ENCODE measurements at regions not wholly inside any gene's neighbourhood (a gene's known extent, or its start where the extent isn't known, plus 50 kb on each side); places are given as distances from the start of the nearest gene placed in this dataset.

DNA sequence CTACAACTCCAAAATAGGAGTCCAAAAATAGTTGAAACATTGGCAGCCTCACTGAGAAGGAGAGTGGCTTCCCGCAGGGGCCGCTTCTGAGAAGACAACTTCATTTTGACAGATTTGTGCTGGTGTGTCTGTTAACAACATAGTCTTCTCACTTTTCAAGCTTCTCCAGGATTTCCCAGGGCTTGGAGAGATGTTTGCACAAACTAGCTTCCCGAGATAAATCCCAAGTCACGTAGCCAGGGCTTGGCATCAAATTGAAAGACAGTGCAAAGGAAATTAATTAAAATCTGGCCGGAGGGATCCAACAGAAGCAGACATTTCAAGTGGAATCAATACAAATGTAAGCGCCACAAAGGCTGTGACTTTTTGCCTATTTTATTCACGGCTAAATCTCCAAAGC lies 630.2 kb downstream of the DHX35 start:
- TF ChIP-seq, protein P1, sequence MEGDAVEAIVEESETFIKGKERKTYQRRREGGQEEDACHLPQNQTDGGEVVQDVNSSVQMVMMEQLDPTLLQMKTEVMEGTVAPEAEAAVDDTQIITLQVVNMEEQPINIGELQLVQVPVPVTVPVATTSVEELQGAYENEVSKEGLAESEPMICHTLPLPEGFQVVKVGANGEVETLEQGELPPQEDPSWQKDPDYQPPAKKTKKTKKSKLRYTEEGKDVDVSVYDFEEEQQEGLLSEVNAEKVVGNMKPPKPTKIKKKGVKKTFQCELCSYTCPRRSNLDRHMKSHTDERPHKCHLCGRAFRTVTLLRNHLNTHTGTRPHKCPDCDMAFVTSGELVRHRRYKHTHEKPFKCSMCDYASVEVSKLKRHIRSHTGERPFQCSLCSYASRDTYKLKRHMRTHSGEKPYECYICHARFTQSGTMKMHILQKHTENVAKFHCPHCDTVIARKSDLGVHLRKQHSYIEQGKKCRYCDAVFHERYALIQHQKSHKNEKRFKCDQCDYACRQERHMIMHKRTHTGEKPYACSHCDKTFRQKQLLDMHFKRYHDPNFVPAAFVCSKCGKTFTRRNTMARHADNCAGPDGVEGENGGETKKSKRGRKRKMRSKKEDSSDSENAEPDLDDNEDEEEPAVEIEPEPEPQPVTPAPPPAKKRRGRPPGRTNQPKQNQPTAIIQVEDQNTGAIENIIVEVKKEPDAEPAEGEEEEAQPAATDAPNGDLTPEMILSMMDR (IDR thresholded peaks at IDR 0.05), result no peak
- no peak for TF ChIP-seq POLR2A (IDR thresholded peaks at IDR 0.05)
